GM12878 (cell line): ENCODE measurements at regions not wholly inside any gene's neighbourhood (a gene's known extent, or its start where the extent isn't known, plus 50 kb on each side); places are given as distances from the start of the nearest gene placed in this dataset.

Source experiments
- BRCA1 ChIP-seq: IDR thresholded peaks from 2 replicates; pipeline ENCODE4 v1.6.1; 2011; ENCODE audit warnings: low read depth, low read length, improper control_type of control experiment
- CREB1 ChIP-seq: IDR thresholded peaks from 2 replicates; pipeline ENCODE4 v1.6.1; 2012; ENCODE audit warnings: low read depth, mild to moderate bottlenecking, inconsistent platforms
- EGR1 ChIP-seq, 2 experiments: IDR thresholded peaks; 1 replicate in 1 of 2; 2 replicates in 1 of 2; pipeline ENCODE4 v1.6.1; 2011 to 2012; ENCODE audit warnings: low read depth in 2 of 2, low read length in 2 of 2, borderline replicate concordance in 1 of 2, mild to moderate bottlenecking in 1 of 2, moderate library complexity in 1 of 2
- FOXK2 ChIP-seq: fragments of 450-650 bp; IDR thresholded peaks from 2 replicates; pipeline ENCODE4 v1.6.1; 2017; ENCODE audit warnings: mild to moderate bottlenecking, moderate library complexity
- JUND ChIP-seq: IDR thresholded peaks from 2 replicates; pipeline ENCODE4 v1.6.1; 2012; ENCODE audit warnings: low read depth, mild to moderate bottlenecking, low read length, improper control_type of control experiment, moderate library complexity
- MXI1 ChIP-seq: fragments of 150-350 bp; IDR thresholded peaks from 2 replicates; pipeline ENCODE4 v1.6.1; 2011; ENCODE audit warnings: low read depth, mild to moderate bottlenecking, inconsistent platforms, low read length, improper control_type of control experiment
- POLR2AphosphoS5 ChIP-seq: IDR thresholded peaks from 2 replicates; pipeline ENCODE4 v1.6.1; 2011; ENCODE audit warnings: mild to moderate bottlenecking, low read length, inconsistent platforms
- RAD21 ChIP-seq: IDR thresholded peaks from 2 replicates; pipeline ENCODE4 v1.6.1; 2011; ENCODE audit warnings: mild to moderate bottlenecking, low read depth, low read length, moderate library complexity; ENCODE audit not compliant: insufficient read depth
- SREBF1 ChIP-seq: IDR thresholded peaks from 2 replicates; pipeline ENCODE4 v1.6.1; 2012; ENCODE audit warnings: mild to moderate bottlenecking, low read length
- TF ChIP-seq, protein P1 (sequence below), 3 experiments: IDR thresholded peaks in 2 of 3; conservative IDR thresholded peaks in 1 of 3; 2 replicates each; pipeline ENCODE4 v1.5.1; 2011; ENCODE audit warnings: low read depth in 3 of 3, low read length in 3 of 3, mild to moderate bottlenecking in 3 of 3, control low read depth in 2 of 3, moderate library complexity in 2 of 3, inconsistent platforms in 1 of 3, mixed read lengths in 1 of 3; ENCODE audit not compliant: control insufficient read depth in 2 of 3, insufficient read depth in 1 of 3; ENCODE audit errors: extremely low read depth in 1 of 3
- TF ChIP-seq, protein P2 (sequence below): IDR thresholded peaks from 2 replicates; pipeline ENCODE4 v1.6.1; 2012; ENCODE audit warnings: mild to moderate bottlenecking, low read depth, low read length

DNA sequence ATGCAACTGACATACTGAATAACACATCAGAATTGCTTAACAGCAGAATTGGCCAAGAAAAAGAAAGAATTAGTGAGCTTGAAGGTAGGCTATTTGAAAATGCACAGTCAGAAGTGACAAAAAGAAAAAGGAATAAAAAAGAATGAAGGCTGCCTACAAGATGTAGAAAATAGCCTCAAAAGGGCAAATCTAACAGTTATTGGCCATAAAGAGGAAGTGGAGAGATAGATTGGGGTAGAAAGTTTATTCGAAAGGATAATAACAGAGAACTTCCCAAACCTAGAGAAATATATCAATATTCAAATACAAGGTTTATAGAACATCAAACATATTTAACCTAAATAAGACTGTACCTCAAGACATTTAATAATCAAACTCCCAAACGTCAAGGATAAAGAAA is 67.5 kb downstream of the ATP6V1G3 start:
- TF ChIP-seq BRCA1 (no peak), FOXK2 (no peak), MXI1 (no peak), SREBF1 (no peak), CREB1 (no peak), POLR2AphosphoS5 (no peak), EGR1 (IDR thresholded peaks at IDR 0.05; ENCODE audit: borderline replicate concordance in 1 of 2, low read depth in 2 of 2, low read length in 2 of 2) (no peak), JUND (no peak), RAD21 (no peak)
- TF ChIP-seq, protein P1, sequence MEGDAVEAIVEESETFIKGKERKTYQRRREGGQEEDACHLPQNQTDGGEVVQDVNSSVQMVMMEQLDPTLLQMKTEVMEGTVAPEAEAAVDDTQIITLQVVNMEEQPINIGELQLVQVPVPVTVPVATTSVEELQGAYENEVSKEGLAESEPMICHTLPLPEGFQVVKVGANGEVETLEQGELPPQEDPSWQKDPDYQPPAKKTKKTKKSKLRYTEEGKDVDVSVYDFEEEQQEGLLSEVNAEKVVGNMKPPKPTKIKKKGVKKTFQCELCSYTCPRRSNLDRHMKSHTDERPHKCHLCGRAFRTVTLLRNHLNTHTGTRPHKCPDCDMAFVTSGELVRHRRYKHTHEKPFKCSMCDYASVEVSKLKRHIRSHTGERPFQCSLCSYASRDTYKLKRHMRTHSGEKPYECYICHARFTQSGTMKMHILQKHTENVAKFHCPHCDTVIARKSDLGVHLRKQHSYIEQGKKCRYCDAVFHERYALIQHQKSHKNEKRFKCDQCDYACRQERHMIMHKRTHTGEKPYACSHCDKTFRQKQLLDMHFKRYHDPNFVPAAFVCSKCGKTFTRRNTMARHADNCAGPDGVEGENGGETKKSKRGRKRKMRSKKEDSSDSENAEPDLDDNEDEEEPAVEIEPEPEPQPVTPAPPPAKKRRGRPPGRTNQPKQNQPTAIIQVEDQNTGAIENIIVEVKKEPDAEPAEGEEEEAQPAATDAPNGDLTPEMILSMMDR (IDR thresholded peaks at IDR 0.05 in 2 of 3, conservative IDR thresholded peaks at IDR 0.05 in 1 of 3; ENCODE audit: control insufficient read depth in 2 of 3, extremely low read depth in 1 of 3, insufficient read depth in 1 of 3, low read depth in 3 of 3, low read length in 3 of 3) = no peak
- TF ChIP-seq, protein P2, sequence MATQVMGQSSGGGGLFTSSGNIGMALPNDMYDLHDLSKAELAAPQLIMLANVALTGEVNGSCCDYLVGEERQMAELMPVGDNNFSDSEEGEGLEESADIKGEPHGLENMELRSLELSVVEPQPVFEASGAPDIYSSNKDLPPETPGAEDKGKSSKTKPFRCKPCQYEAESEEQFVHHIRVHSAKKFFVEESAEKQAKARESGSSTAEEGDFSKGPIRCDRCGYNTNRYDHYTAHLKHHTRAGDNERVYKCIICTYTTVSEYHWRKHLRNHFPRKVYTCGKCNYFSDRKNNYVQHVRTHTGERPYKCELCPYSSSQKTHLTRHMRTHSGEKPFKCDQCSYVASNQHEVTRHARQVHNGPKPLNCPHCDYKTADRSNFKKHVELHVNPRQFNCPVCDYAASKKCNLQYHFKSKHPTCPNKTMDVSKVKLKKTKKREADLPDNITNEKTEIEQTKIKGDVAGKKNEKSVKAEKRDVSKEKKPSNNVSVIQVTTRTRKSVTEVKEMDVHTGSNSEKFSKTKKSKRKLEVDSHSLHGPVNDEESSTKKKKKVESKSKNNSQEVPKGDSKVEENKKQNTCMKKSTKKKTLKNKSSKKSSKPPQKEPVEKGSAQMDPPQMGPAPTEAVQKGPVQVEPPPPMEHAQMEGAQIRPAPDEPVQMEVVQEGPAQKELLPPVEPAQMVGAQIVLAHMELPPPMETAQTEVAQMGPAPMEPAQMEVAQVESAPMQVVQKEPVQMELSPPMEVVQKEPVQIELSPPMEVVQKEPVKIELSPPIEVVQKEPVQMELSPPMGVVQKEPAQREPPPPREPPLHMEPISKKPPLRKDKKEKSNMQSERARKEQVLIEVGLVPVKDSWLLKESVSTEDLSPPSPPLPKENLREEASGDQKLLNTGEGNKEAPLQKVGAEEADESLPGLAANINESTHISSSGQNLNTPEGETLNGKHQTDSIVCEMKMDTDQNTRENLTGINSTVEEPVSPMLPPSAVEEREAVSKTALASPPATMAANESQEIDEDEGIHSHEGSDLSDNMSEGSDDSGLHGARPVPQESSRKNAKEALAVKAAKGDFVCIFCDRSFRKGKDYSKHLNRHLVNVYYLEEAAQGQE = no peak
